Mesendoderm (in vitro differentiated cells): ENCODE measurements at regions not wholly inside any gene's neighbourhood (a gene's known extent, or its start where the extent isn't known, plus 50 kb on each side); places are given as distances from the start of the nearest gene placed in this dataset.

ENCODE experiments used
- DNase-seq: peaks from one replicate; pipeline ENCODE4 v3.0.0; 2013
- H2AK5ac ChIP-seq: 2 replicates; pipeline ENCODE4 v1.6.1; 2013; ENCODE audit warnings: low read length, inconsistent platforms
- H2BK120ac ChIP-seq: 2 replicates; pipeline ENCODE4 v1.6.1; 2013; ENCODE audit warnings: low read depth, mild to moderate bottlenecking, low read length, moderate library complexity, mixed read lengths
- H2BK15ac ChIP-seq: replicated peaks from 2 replicates; pipeline ENCODE4 v1.6.1; 2013; ENCODE audit warnings: low read depth, mild to moderate bottlenecking, moderate library complexity
- H2BK5ac ChIP-seq: 2 replicates; pipeline ENCODE4 v1.6.1; 2013; ENCODE audit warnings: low read length, inconsistent platforms
- H3K18ac ChIP-seq: 2 replicates; pipeline ENCODE4 v1.6.1; 2013; ENCODE audit warnings: mild to moderate bottlenecking, low read length, mixed read lengths
- H3K23ac ChIP-seq: one replicate; pipeline ENCODE4 v1.6.1; 2013; ENCODE audit warnings: low read length
- H3K27ac ChIP-seq: 2 replicates; pipeline ENCODE4 v1.5.1; 2013; ENCODE audit warnings: low read depth, mild to moderate bottlenecking, inconsistent platforms, low read length, moderate library complexity
- H3K27me3 ChIP-seq: 2 replicates; pipeline ENCODE4 v1.6.1; 2013; ENCODE audit warnings: low read length, control low read depth, mild to moderate bottlenecking, inconsistent platforms; ENCODE audit not compliant: insufficient read depth, poor library complexity
- H3K36me3 ChIP-seq: 2 replicates; pipeline ENCODE4 v1.6.1; 2013; ENCODE audit warnings: low read length, inconsistent platforms; ENCODE audit not compliant: control insufficient read depth, insufficient read depth
- H3K4ac ChIP-seq: one replicate; pipeline ENCODE4 v1.6.1; 2013; ENCODE audit warnings: low read depth, mild to moderate bottlenecking, low read length, moderate library complexity
- H3K4me1 ChIP-seq: 2 replicates; pipeline ENCODE4 v1.6.1; 2013; ENCODE audit warnings: low read depth, low read length, inconsistent platforms; ENCODE audit not compliant: control insufficient read depth
- H3K4me2 ChIP-seq: 2 replicates; pipeline ENCODE4 v1.6.1; 2013; ENCODE audit warnings: low read length
- H3K4me3 ChIP-seq: 2 replicates; pipeline ENCODE4 v1.5.1; 2013; ENCODE audit warnings: mild to moderate bottlenecking, low read length
- H3K56ac ChIP-seq: one replicate; pipeline ENCODE4 v1.6.1; 2013; ENCODE audit warnings: low read length
- H3K79me1 ChIP-seq: 2 replicates; pipeline ENCODE4 v1.6.1; 2013; ENCODE audit warnings: low read length, inconsistent platforms
- H3K79me2 ChIP-seq: 2 replicates; pipeline ENCODE4 v1.6.1; 2013; ENCODE audit warnings: mild to moderate bottlenecking, low read length; ENCODE audit not compliant: control insufficient read depth, insufficient read depth
- H3K9ac ChIP-seq: 2 replicates; pipeline ENCODE4 v1.6.1; 2013; ENCODE audit warnings: low read length, inconsistent platforms
- H4K5ac ChIP-seq: one replicate; pipeline ENCODE4 v1.6.1; 2013; ENCODE audit warnings: low read length
- H4K8ac ChIP-seq: one replicate; pipeline ENCODE4 v1.6.1; 2013; ENCODE audit warnings: low read depth, mild to moderate bottlenecking, control low read depth, low read length, moderate library complexity
- WGBS: extraction: QIAGEN DNeasy Blood & Tissue Kit; methylation state at CpG from one replicate; pipeline ENCODE4 v1.1.7; 2013; ENCODE audit warnings: low lambda C conversion rate, missing lambda C conversion rate; ENCODE audit not compliant: insufficient coverage; ENCODE audit errors: extremely low coverage; 5-methylcytosine and 5-hydroxymethylcytosine counted together

DNA sequence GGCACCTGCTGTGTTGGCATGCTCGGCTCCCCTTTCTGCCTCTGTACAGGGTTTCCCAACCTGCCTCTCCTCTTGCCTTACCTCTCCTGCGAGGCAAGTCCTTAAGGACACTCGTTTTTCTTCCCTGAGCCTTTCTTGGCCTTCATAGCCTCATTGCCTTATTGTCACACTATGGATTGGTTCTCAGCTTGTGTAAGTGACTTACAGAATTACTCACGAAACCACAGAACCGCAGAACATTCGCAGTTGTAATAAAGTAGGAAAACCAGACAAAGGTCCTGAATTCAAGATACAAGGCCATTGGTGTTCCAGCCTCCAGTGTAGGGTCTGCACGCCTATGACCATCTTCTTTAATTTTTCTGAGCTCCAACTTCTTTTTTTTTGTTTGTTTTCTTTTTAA lies 317.6 kb upstream of the SMIM21 start:
- no peak overlapping the region for H3K4me2 ChIP-seq
- H3K79me2 ChIP-seq = no peaks in the 10 kb centered on the region
- H2AK5ac ChIP-seq = no peak overlapping the region
- H2BK120ac ChIP-seq = no peak overlapping the region
- no peak overlapping the region for H2BK5ac ChIP-seq
- H4K5ac ChIP-seq = no peak overlapping the region
- H2BK15ac ChIP-seq = no peak overlapping the region
- no peak overlapping the region for H3K56ac ChIP-seq
- WGBS = no CpG with 5 or more reads among the region's 7 CpGs
- H3K23ac ChIP-seq = no peak overlapping the region
- H3K79me1 ChIP-seq = no peaks in the 10 kb centered on the region
- no peaks in the 10 kb centered on the region for H3K4me1 ChIP-seq
- no peaks in the 10 kb centered on the region for H3K36me3 ChIP-seq
- H3K27ac ChIP-seq = no peak overlapping the region
- H3K27me3 ChIP-seq = no peaks in the 10 kb centered on the region
- H3K18ac ChIP-seq = no peak overlapping the region
- H4K8ac ChIP-seq = no peak overlapping the region
- no peak overlapping the region for H3K4ac ChIP-seq
- no peak overlapping the region for H3K9ac ChIP-seq
- no peak overlapping the region for H3K4me3 ChIP-seq
- no peak for DNase-seq

DNA sequence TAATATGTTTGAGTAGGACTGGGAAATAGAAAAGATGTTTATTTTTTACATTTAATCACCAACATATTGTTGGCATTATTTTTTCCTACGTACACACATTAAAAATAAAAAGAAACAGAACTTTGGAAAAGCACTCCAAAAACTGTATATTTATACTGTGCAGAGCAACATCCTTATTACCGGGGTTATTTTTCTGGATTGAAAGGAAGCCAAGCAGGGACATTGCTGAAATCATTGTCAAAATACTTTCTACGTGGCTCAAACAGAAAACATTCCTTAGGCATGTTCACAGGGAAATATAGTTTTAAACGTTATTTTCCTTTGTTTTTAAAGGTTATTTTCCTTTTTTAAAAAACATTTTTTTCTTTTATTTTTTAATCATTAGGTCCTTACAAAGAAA lies 315.0 kb upstream of the SMIM21 start:
- Histone ChIP-seq H3K4me3 (no peak overlapping the region), H3K79me1 (no peaks in the 10 kb centered on the region), H3K27me3 (no peaks in the 10 kb centered on the region), H3K18ac (no peak overlapping the region), H3K36me3 (no peaks in the 10 kb centered on the region), H3K4ac (no peak overlapping the region), H3K4me2 (no peak overlapping the region), H3K56ac (no peak overlapping the region), H2BK120ac (no peak overlapping the region), H2BK15ac (no peak overlapping the region), H3K9ac (no peak overlapping the region), H4K5ac (no peak overlapping the region), H3K27ac (no peak overlapping the region), H4K8ac (no peak overlapping the region), H3K79me2 (no peaks in the 10 kb centered on the region), H2BK5ac (no peak overlapping the region), H3K4me1 (no peaks in the 10 kb centered on the region), H3K23ac (no peak overlapping the region), H2AK5ac (no peak overlapping the region)
- DNase-seq = no peak
- no CpG with 5 or more reads among the region's 4 CpGs for WGBS

DNA sequence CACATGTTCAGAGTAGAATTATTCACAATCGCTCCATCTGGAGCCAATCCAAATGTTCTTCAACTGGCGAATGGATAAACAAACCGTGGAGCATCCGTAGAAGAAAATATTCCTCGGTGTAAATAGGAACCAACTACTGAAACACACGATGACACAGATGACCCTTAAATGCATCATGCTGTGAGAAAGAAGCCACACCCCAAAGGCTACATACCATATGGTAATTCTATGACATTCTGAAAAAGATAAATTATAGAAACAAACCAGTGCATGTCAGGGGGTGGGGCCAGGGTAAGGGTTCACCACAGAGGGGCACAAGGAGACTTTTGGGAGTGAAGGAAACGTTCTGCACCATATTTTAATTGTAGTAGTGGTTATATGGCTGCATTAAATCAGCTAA lies 312.2 kb upstream of the SMIM21 start:
- Histone ChIP-seq H3K56ac (no peak overlapping the region), H3K4me1 (no peaks in the 10 kb centered on the region), H3K9ac (no peak overlapping the region), H3K23ac (no peak overlapping the region), H3K18ac (no peak overlapping the region), H2BK5ac (no peak overlapping the region), H4K8ac (no peak overlapping the region), H3K4me2 (no peak overlapping the region), H3K4me3 (no peak overlapping the region), H3K4ac (no peak overlapping the region), H2BK15ac (no peak overlapping the region), H2AK5ac (no peak overlapping the region), H2BK120ac (no peak overlapping the region), H3K27ac (no peak overlapping the region), H3K79me2 (no peaks in the 10 kb centered on the region), H3K36me3 (no peaks in the 10 kb centered on the region), H4K5ac (no peak overlapping the region), H3K79me1 (no peaks in the 10 kb centered on the region), H3K27me3 (no peaks in the 10 kb centered on the region)
- no CpG with 5 or more reads among the region's 7 CpGs for WGBS
- no peak for DNase-seq

DNA sequence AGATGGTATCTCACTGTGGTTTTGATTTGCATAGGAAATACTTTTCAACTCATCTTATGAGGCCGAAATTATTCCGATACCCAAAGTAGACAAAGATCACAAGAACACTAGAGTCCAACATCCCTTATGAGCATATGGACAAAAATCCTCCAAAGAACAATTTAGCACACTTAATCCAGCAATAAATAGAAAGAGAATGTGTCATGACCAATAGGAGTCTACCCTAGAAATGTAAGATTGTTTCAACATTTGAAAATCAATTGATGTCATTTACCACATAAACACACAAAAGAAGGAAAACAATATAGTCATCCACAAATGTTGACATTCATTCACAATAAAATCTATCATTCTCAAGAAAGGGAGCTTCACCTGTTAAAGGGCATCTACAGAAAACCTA lies 307.8 kb upstream of the SMIM21 start:
- Histone ChIP-seq H3K18ac (no peak overlapping the region), H3K4me1 (no peaks in the 10 kb centered on the region), H3K36me3 (no peaks in the 10 kb centered on the region), H3K4ac (no peak overlapping the region), H3K56ac (no peak overlapping the region), H2BK15ac (no peak overlapping the region), H3K4me2 (no peak overlapping the region), H2AK5ac (no peak overlapping the region), H3K79me1 (no peaks in the 10 kb centered on the region), H2BK5ac (no peak overlapping the region), H2BK120ac (no peak overlapping the region), H3K4me3 (no peak overlapping the region), H4K8ac (no peak overlapping the region), H4K5ac (no peak overlapping the region), H3K79me2 (no peaks in the 10 kb centered on the region), H3K9ac (no peak overlapping the region), H3K27ac (no peak overlapping the region), H3K23ac (no peak overlapping the region), H3K27me3 (no peaks in the 10 kb centered on the region)
- no CpG with 5 or more reads among the region's 2 CpGs for WGBS
- no peak for DNase-seq

DNA sequence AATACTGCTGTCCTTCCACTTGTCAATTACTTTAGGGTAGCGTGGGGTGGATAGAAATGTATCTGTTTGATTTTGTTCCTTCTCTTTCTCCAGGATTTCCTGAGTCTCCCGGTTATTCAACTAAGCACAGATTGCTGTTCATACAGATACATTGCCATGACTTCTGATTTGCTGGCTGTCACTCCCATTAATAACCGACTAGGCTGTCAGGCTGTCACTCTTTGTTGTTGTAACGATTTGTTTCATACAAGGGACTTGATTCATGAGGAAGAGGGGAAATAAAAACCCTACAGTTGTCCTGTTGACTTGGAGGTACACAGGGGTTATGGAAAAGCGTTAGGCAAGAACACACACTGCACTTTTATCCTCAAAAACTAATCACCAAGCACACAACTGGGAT lies 302.7 kb upstream of the SMIM21 start:
- H3K23ac ChIP-seq = no peak overlapping the region
- no peaks in the 10 kb centered on the region for H3K27me3 ChIP-seq
- no CpG with 5 or more reads among the region's 5 CpGs for WGBS
- no peaks in the 10 kb centered on the region for H3K4me1 ChIP-seq
- H4K5ac ChIP-seq = no peak overlapping the region
- H3K79me2 ChIP-seq = no peaks in the 10 kb centered on the region
- no peak overlapping the region for H2BK15ac ChIP-seq
- no peak overlapping the region for H2BK5ac ChIP-seq
- no peak overlapping the region for H4K8ac ChIP-seq
- H3K18ac ChIP-seq = no peak overlapping the region
- H2BK120ac ChIP-seq = no peak overlapping the region
- H3K79me1 ChIP-seq = no peaks in the 10 kb centered on the region
- no peak overlapping the region for H2AK5ac ChIP-seq
- no peak overlapping the region for H3K4me2 ChIP-seq
- H3K27ac ChIP-seq = no peak overlapping the region
- DNase-seq = no peak
- no peak overlapping the region for H3K4ac ChIP-seq
- no peaks in the 10 kb centered on the region for H3K36me3 ChIP-seq
- no peak overlapping the region for H3K9ac ChIP-seq
- H3K56ac ChIP-seq = no peak overlapping the region
- no peak overlapping the region for H3K4me3 ChIP-seq

DNA sequence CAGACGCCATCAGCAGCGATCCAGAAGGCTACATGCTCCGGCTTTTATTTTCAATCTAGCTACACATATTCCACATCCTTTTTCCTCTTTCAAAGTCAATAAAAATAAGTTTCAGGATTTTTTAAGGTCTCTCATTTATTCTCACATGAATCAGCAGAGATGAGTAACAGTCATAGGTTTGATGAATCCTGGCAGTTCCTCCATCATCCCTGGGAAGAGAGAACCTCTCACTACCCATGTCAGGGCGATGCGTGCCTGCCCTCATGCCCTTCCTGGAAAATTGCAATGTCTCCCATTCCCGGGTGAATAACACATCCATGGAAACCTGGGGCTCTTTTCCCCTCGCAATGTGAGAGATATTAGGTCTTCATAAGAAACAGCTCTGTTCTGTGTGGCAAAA lies 301.1 kb upstream of the SMIM21 start:
- no peak overlapping the region for H2BK5ac ChIP-seq
- H3K56ac ChIP-seq = no peak overlapping the region
- H3K79me1 ChIP-seq = no peaks in the 10 kb centered on the region
- no peak overlapping the region for H4K8ac ChIP-seq
- H2AK5ac ChIP-seq = no peak overlapping the region
- H3K4me2 ChIP-seq = no peak overlapping the region
- DNase-seq = no peak
- no peak overlapping the region for H2BK15ac ChIP-seq
- H2BK120ac ChIP-seq = no peak overlapping the region
- no CpG with 5 or more reads among the region's 7 CpGs for WGBS
- no peaks in the 10 kb centered on the region for H3K36me3 ChIP-seq
- no peak overlapping the region for H3K27ac ChIP-seq
- no peak overlapping the region for H3K9ac ChIP-seq
- no peaks in the 10 kb centered on the region for H3K4me1 ChIP-seq
- H3K23ac ChIP-seq = no peak overlapping the region
- no peak overlapping the region for H3K18ac ChIP-seq
- no peaks in the 10 kb centered on the region for H3K79me2 ChIP-seq
- no peaks in the 10 kb centered on the region for H3K27me3 ChIP-seq
- H3K4me3 ChIP-seq = no peak overlapping the region
- H4K5ac ChIP-seq = no peak overlapping the region
- no peak overlapping the region for H3K4ac ChIP-seq
